ENCODE measurements at regions not wholly inside any gene's neighbourhood (a gene's known extent, or its start where the extent isn't known, plus 50 kb on each side); places are given as distances from the start of the nearest gene placed in this dataset.

DNA sequence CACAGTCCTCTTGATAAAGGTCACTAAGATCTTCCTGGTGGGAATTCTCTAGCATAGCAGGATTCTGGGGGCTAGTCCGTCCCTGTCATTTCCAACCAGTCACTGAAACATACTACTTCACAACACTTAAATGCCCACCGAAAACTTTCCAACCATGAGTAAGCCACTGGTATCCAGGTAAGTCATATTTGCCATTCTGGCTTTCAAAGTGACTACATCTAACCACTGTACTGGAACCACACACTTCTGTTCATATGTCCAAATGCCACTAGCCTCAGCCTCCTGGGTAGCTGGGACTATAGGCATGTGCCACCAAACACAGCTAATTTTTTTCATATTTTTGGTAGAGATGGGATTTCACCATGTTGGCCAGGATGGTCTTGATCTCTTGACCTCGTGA is 64.3 kb upstream of the VANGL1 start:
- DNase-seq (ENCODE audit: low spot score) (no peak), ATAC-seq (no peak)

DNA sequence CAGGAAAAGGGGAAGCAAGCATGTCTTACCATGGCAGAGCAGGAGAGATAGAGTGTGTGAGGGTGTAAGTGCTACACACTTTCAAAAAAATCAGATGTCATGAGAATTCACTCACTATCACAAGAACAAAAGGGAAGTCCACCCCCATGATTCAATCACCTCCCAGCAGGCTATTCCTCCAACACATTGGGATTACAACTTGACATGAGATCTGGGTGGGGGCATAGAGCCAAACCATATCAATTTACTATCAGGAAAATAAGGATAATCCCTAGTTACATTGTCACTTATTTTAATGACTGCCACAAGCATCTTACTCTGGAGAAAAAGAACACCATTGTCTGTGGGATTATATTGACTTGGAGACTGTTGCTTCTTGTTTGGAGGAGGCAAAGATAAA is 66.1 kb upstream of the VANGL1 start:
- DNase-seq (ENCODE audit: low spot score) (no peak), ATAC-seq (no peak)

DNA sequence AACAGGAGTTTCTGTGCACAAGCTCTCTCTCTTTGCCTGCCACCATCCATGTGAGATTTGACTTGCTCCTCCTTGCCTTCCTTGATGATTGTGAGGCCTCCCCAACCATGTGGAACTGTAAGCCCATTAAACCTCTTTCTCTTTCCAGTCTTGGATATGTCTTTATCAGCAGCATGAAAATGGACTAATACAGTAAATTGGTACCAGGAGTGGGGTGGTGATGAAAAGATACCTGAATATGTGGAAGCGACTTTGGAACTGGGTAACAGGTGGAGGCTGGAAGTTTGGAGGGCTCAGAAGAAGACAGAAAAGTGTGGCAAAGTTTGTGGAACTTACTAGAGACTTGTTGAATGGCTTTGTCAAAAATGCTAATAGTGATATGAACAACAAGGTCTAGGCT is 69.1 kb upstream of the VANGL1 start:
- ATAC-seq (no peak), DNase-seq (ENCODE audit: low spot score) (no peak)

DNA sequence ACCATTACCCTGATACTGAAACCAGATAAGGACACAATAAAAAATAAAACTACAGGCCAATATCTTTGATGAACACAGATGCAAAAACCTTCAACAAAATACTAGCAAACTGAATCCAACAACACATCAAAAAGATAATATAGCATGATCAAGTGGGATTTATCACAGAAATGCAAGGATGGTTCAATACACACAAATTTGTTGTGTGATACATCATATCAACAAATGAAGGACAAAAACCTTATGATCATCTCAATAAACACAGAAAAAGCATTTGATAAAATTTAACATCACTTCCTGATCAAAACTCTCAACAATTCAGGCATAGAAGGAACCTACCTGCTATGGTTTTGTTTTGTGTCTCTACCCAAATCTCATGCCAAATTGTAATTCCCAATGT is 74.3 kb upstream of the VANGL1 start:
- ATAC-seq (no peak), DNase-seq (ENCODE audit: low spot score) (no peak)

DNA sequence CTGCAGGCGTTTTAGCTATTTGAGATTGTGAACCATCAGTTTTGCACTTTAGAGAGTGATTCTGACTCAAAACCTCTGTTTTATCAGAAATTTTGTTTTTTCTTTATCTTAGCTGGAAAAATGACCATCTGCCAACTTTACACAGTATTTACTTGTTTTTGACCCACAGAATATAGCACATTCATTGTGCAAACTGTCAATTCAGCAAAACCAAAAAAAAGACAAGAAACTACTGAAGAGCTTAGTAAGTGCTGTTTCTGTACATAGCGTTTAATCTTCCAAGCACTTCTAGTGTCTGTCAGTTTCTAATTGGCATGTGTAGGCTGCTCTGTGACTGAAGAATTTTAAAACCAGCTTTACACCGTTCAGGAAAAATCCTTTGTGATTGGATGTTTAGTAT is 76.0 kb upstream of the VANGL1 start:
- DNase-seq (ENCODE audit: low spot score) (no peak), ATAC-seq (no peak)

DNA sequence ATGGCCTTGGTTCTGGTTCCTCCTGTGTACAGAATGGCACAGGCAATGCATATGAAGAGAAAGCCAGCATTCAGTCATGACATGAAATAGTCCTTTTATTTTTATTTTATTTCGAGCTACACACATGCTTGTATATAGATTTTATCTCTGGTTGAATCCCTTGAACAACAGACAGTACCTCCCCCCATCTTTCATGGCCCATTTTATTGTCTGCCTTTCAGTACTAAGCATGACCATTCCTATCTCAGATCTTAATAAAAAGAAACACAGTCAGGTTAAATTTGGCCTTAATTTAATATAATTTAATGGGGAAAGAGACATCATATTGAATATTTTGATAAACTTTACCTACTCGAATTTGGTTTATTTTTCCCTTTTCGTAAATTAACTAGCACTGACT is 76.4 kb upstream of the VANGL1 start:
- no peak for ATAC-seq
- no peak for DNase-seq (ENCODE audit: low spot score)

DNA sequence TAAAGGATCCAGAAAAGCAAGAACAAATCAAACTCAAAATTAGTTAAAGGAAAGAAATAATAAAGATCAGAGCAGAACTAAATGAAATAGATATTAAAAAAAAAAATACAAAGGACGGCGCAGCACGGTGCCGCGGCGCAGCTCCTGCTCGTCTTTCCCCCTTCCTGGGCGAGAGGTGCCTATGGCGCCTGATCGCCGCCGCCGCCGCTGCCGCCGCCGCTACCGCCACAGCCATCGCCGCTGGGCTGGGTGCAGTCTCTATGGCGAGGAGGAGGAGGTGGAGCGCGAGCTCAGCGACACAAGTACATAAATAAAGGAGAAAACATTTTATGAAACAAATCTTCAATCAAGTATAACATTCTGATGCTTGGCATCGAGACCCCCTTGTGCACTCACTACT is 77.6 kb upstream of the VANGL1 start:
- DNase-seq (ENCODE audit: low spot score), result no peak

DNA sequence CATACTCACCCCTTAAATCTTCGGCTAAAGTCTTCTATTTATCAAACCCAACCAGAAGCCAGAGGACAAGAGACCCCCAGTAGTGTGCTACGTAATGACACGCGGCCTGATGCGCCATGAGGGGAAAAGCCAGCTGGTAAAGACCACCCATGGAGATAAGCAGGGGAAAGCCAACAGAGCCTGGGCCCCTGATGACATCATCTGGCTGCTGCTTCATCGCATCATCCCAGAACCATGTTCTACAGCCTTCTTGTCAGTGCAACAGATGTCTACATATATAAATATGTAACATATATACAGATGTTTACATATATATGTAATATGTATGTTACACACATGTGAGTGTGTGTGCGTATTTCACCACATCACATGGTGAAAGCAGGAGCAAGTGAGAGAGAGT is 81.7 kb upstream of the VANGL1 start:
- DNase-seq (ENCODE audit: low spot score), result no peak
- ATAC-seq, result no peak

More for the DNA sequence above, 77.6 kb upstream of the VANGL1 start:
- ATAC-seq, result no peak

DNA sequence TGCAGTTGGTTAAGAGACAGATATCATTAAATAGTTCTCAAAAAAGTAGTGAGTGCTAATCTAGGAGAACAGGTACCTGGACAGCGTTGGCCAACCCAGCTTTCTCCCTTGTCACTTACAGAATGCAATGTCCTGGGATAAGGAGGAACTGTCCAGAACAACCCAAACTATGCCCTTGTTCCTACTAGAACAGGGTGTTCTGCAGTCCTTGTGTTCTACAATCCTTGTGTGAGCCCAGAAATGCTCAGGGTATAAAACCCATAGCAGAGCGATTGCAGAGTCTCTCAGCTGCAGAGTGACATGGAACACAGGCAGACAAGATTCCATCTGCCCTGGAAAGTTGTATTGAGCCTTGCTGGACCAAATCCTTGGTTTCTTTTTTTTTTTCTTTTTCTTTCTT is 83.5 kb upstream of the VANGL1 start:
- no peak for DNase-seq (ENCODE audit: low spot score)
- no peak for ATAC-seq

DNA sequence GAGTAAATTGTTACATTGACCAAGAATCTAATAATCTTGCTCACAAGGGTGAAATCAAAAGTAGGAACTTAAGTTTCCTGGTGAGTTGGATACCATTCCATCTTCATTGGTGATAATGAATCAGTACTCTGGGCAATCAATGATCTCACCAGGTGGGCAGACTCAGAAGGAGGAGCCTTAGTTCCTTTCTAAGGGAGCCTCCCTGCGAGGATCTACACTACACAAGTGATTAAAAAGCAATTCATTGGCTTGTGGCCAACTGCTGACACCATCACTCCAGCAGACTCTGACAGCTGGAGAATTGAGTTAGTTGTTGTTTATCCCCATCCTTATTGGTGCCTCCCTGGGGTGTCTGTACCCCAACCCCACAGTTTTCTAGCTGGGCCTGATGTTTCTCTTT is 84.1 kb upstream of the VANGL1 start:
- ATAC-seq (no peak), DNase-seq (ENCODE audit: low spot score) (no peak)

DNA sequence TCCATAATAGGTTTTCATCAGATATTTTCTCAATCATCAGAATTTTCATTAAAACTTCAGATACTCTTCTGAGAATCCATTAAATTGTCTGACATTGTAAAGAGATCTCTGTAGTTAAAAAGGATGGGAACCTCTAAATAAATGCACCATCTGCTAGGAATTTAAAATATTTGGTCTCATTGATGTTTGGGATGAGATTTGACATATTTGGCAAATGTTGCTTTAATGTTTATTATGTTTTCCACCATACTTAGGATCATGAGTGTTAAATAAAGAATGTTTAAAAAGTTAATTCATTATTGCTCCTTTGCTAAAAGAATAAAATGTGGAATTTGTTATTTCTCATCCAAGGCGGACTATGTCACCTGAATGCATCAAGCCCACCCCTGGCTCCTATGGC is 85.5 kb upstream of the VANGL1 start:
- no peak for DNase-seq (ENCODE audit: low spot score)
- ATAC-seq, result no peak

DNA sequence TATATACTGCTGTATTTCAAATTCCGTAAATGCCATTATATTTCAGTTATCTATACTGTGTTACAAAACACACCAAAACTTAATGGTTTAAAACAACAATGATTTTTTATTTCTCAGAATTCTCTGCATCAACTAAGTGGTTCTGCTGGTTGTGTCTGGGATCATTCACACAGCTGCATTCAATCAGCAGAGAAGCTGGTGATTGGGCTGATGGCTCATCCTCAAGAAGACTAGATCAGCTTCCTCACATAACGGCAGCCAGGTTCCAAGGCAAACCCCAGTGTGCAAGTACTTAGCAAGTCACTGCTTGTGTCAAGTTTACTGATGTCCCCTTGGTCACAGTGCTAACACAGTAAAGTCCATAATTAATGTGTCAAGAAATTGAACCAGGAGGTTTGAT is 86.3 kb upstream of the VANGL1 start:
- DNase-seq (ENCODE audit: low spot score) (no peak), ATAC-seq (no peak)

DNA sequence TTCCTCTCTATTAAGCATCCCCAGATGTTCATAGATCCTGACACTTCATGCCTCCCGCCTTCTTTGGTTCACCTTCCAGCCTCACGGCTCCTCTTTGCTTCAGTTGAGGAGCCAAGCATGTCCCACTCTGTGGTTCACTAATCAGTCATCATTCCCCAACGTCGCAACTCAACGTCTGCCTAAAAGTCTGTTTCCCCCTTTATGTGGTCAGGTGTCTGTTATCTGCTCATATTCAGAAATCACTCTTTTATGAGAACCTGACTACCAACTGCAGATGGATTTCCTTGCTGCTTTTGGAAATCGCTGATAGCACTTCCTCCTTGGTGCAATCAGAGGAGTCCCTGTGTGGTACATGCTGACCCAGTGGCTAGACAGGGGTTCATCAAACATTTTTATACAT is 94.1 kb upstream of the VANGL1 start:
- DNase-seq (ENCODE audit: low spot score) (no peak), ATAC-seq (no peak)

DNA sequence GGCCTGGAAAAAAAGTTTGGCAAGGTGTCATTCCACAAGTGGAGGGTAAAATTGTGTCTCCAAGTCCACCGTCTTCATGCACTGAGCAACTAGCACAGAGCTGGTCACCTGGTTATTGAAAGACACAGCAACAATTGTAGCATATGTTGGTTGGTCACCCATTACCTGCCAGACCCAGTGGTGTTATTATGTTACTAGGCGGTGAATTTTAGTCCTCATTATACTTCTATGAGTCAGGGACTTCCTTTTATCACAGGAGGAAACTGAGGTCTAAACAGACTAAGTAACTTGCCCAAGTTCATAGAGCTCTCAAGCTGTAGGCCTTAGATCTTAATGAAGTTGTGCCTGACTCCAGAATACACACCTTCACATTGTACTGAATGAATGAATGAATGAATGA is 94.9 kb upstream of the VANGL1 start:
- ATAC-seq, result no peak

DNA sequence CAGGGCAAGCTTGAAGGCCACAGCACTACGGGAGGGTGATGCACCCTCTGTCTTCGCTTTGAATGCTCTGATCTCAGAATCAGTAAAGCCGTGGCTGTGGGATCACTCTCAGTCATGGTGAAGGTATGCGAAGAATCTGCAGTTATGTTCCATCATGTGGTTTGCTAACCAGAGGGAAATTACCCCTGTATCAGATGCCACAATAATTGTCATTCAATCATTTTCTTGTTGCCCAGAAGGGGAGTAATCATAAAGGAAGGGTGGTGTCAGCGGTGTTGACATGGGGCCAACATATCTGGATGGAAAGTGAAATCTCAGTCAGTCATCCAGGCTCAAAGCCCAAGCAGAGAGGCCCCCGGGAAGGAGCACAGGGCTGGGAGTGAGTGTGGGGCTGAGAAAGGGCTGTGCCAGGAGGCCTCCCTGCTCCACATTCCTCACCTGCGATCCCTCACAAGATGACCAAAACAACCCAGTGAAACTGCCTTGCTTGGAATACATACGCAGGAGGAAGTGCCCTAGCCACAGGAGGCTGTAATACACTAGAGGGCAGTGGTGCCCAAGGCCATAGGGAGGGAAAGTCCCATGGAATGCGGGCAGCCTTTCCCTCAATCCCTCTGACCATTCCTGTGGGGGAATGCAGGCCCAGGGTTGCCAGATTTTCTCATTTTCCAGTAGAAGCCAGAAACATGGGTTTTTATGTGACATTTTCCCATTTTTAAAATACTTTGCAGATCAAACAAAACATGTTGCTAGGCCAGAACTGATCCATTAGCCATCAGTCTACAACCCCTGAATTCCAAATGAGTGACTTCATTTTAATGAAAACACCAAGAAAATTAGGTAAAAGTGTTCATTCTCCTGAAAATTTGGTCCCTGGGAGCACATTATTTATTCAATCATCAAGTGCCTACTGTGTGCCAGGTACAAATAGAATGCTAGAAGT is 95.7 kb upstream of the VANGL1 start:
- peak; percentile 96 for ATAC-seq
- peak; percentile 49 for DNase-seq (ENCODE audit: low spot score)

More for the DNA sequence above, 94.9 kb upstream of the VANGL1 start:
- DNase-seq (ENCODE audit: low spot score), result no peak

DNA sequence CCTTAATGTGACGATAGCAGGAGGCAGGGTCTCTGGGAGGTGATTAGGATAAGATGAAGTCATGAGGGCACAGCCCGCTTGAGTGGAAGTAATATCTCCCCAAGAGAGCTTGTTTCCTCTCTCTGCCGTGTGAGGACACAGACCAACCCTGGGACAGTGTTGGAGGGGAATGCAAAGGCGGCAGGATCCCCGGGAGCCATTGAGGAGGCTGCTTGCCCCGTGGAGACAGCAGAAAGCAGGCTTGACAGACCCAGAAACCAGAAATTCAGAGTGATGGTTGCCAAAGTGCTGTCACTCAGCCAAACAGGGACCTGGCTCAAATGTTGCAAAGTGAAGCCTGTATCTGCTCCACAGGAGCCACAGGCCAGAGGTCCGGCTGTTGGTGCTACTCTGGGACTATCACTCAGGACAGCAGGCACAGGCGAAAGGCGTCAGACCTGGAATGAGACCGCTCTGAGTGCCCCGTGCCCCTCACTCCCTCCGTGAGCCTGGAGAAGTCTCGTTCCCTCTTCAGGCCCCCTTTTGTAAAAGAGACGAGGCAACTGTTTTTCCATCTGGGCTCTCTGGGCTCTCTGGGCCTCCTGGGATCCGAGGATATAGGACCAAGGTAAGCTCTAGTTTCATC is 96.6 kb upstream of the VANGL1 start:
- DNase-seq (ENCODE audit: low spot score), result no peak
- ATAC-seq, result no peak

DNA sequence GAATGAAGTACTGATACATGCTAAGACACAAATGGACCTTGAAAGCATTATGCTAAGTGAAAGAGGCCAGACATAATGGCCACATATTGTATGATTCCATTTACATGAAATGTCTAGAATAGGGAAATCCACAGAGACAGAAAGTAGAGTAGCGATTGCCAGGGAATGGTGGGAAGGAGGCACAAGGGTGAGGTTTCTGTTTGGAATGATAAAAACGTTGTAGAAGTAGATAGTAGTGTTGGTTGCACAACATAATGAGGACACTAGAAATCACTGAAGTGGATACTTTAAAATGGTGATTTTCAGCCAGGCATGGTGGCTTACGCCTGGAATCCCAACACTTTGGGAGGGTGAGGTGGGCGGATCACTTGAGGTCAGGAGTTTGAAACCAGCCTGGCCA is 97.6 kb upstream of the VANGL1 start:
- ATAC-seq, result no peak
- no peak for DNase-seq (ENCODE audit: low spot score)

DNA sequence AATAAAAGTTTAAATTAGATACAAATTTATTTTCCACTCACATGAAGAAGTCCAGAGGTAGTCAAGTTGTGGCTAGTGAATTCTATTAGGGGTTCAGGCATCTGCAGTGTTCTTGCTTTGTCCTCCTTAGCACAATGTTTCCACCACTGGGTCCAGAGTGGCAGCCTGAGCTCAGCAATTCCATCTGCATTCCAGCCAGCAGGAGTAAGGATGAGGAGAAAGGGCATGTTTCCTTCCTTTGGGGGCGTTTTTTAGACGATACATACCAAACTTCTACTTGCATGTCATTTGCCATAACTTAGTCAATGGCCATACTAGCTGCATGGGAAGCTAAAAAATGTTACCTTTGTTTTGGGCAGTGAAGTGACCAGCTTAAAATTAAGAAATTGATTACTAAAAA is 98.5 kb upstream of the VANGL1 start:
- ATAC-seq (no peak), DNase-seq (ENCODE audit: low spot score) (no peak)

DNA sequence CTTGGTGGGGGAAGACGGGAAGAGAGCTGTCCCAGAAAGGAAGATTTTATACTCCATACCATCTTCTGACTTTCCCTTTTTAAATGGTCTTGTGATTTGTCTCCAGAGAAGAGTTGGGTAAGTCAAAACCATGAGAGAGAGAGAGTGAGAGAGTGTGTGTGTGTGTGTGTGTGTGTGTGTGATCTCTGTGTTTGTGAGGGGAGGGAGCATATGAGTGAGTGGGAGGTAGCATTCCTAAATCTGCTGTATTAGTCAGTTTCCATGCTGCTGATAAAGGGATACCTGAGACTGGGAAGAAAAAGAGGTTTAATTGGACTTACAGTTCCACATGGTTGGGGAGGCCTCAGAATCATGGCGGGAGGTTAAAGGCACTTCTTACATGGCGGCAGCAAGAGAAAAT is 102.0 kb upstream of the VANGL1 start:
- no peak for DNase-seq (ENCODE audit: low spot score)
- ATAC-seq, result no peak

DNA sequence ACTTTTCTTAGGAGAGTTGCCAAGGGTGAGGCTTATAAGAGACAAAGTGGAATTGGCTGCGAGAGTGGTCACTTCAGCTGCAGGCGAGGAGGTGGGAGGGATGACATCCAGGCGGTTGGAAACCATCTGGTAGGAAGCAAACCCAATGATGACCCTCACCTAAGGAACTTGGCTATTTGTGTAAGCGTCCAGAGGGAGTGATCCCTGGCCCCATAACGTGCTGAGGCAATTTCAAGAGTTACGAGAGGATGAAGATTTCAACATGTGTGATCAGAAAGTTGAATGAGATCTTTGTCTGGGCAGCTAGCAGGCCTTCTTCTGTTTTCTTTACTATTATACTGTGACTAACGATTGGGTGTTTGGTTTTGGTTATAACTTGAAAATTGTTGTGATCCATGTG is 102.7 kb upstream of the VANGL1 start:
- ATAC-seq (no peak), DNase-seq (ENCODE audit: low spot score) (no peak)

DNA sequence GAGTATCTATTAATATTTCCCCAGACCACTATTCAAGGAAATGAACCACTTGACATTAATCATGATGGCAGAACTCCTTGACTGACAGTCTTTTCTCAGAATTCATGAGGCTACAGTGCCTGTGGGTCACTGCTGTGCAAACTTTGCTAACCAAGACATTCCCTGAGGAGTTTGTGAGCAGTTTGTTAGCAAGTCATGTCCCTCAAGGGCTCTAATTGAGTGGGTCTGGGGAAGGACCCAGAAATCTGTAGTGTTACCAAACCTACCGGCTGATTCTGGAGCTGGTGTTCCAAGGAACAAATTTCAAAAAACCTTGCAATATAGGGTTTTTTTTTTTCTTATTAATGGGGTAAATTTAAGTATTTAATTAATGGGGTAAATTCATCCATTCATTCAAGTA is 103.2 kb upstream of the VANGL1 start:
- DNase-seq (ENCODE audit: low spot score), result no peak
- no peak for ATAC-seq

DNA sequence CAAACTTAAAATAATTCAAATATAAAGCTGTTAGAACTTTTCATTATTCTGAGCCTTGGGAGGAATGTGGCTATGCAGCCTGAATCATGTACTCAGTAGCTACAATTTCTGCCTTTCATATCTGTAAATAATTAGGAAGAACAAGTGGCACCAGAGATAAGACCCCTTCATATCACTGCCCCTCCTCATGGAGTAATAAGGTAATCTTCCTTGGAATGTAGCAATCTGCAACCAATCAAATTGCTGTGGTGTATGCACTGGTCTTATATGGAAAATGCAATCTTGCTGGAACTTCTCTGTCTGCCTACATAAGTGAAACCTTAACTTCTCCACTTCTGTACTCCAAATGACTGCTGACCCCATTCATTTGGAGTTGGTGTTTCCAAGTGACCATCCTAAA is 104.4 kb upstream of the VANGL1 start:
- no peak for ATAC-seq
- no peak for DNase-seq (ENCODE audit: low spot score)

Data from left lobe of liver (tissue), 2 donors.